SK-N-SH (cell line): ENCODE measurements at regions not wholly inside any gene's neighbourhood (a gene's known extent, or its start where the extent isn't known, plus 50 kb on each side); places are given as distances from the start of the nearest gene placed in this dataset.
A peak's percentile ranks its signal among the peaks of the same experiment; 100 is the strongest.

Source experiments
- CTCF ChIA-PET: fragments of 300-600, 350-600 bp; formaldehyde crosslinking; extraction: SDS; loops from one replicate; lab custom pipeline; 2021; lab: Yijun Ruan, JAX
- POLR2A ChIA-PET: fragments of 350-600 bp; sonication (Branson Sonifier 250); formaldehyde crosslinking; extraction: SDS; loops from one replicate; lab custom pipeline; 2020; ENCODE audit warnings: antibody characterized with exemption, inconsistent platforms; lab: Yijun Ruan, JAX
- DNase-seq: peaks from one replicate; pipeline ENCODE4 v3.0.0; 2012
- H2AFZ ChIP-seq: fragments of 200-600 bp; sonication (generic); 2 replicates; pipeline ENCODE4 v1.8.1; 2016; ENCODE audit warnings: antibody characterized with exemption, mild to moderate bottlenecking, low read depth
- H3F3A ChIP-seq: fragments of 200-600 bp; sonication (generic); replicated peaks from 2 replicates; pipeline ENCODE3; 2016; ENCODE audit warnings: antibody characterized with exemption, mild to moderate bottlenecking; ENCODE audit not compliant: insufficient read depth
- H3K27ac ChIP-seq, 2 experiments: fragments of 200-500 bp in 1 of 2; fragments of 200-600 bp in 1 of 2; sonication (Bioruptor generic) in 1 of 2; sonication (generic), shearing (Covaris generic) in 1 of 2; 2 replicates each; pipeline versions ENCODE4 v1.5.1 to v1.6.1; 2014 to 2016; ENCODE audit warnings: low read depth in 2 of 2, inconsistent platforms in 1 of 2, low read length in 1 of 2, mild to moderate bottlenecking in 1 of 2, mixed read lengths in 1 of 2
- H3K27me3 ChIP-seq: fragments of 200-600 bp; sonication (generic), shearing (Covaris generic); 2 replicates; pipeline ENCODE4 v1.6.1; 2016; ENCODE audit warnings: mixed run types; ENCODE audit not compliant: insufficient read depth
- H3K36me3 ChIP-seq, 2 experiments: fragments of 200-500 bp in 1 of 2; fragments of 200-600 bp in 1 of 2; sonication (Bioruptor generic) in 1 of 2; sonication (generic) in 1 of 2; replicated peaks in 1 of 2; 2 replicates each; pipeline versions ENCODE3 to v1.5.1; 2014 to 2016; ENCODE audit warnings: low read length in 1 of 2, mild to moderate bottlenecking in 1 of 2; ENCODE audit not compliant: insufficient read depth in 2 of 2, control insufficient read depth in 1 of 2
- H3K4me1 ChIP-seq, 2 experiments: fragments of 200-500 bp in 1 of 2; fragments of 200-600 bp in 1 of 2; sonication (Bioruptor generic) in 1 of 2; sonication (generic), shearing (Covaris generic) in 1 of 2; 2 replicates each; pipeline versions ENCODE4 v1.5.1 to v1.6.1; 2014 to 2016; ENCODE audit warnings: low read depth in 1 of 2, low read length in 1 of 2, mixed run types in 1 of 2; ENCODE audit not compliant: insufficient read depth in 2 of 2, control insufficient read depth in 1 of 2
- H3K4me2 ChIP-seq: fragments of 200-600 bp; sonication (generic), shearing (Covaris generic); 2 replicates; pipeline ENCODE4 v1.6.1; 2017; ENCODE audit warnings: mixed run types
- H3K4me3 ChIP-seq, 2 experiments: fragments of 200-500 bp in 1 of 2; fragments of 200-600 bp in 1 of 2; sonication (Bioruptor generic) in 1 of 2; sonication (generic), shearing (Covaris generic) in 1 of 2; 2 replicates each; pipeline versions ENCODE4 v1.5.1 to v1.8.1; 2014 to 2016; ENCODE audit warnings: low read depth in 2 of 2, inconsistent platforms in 1 of 2, low read length in 1 of 2, mild to moderate bottlenecking in 1 of 2, mixed read lengths in 1 of 2, moderate library complexity in 1 of 2
- H3K79me2 ChIP-seq: fragments of 200-600 bp; sonication (generic); 2 replicates; pipeline ENCODE4 v1.8.1; 2017; ENCODE audit warnings: mild to moderate bottlenecking; ENCODE audit not compliant: insufficient read depth
- H3K9ac ChIP-seq: fragments of 200-600 bp; sonication (generic); 2 replicates; pipeline ENCODE4 v1.6.1; 2017; ENCODE audit warnings: mixed run types
- H3K9me2 ChIP-seq: fragments of 200-600 bp; sonication (generic); 2 replicates; pipeline ENCODE4 v1.6.1; 2017; ENCODE audit warnings: mixed run types
- H3K9me3 ChIP-seq: fragments of 200-600 bp; sonication (generic); 2 replicates; pipeline ENCODE4 v1.6.1; 2017; ENCODE audit warnings: mixed run types, mild to moderate bottlenecking, moderate library complexity
- H4K20me1 ChIP-seq: fragments of 200-600 bp; sonication (generic); 2 replicates; pipeline ENCODE4 v1.6.1; 2017; ENCODE audit warnings: mild to moderate bottlenecking, mixed run types; ENCODE audit not compliant: insufficient read depth
- MXI1 ChIP-seq: IDR thresholded peaks from 2 replicates; pipeline ENCODE4 v1.6.1; 2012; ENCODE audit warnings: mild to moderate bottlenecking, low read depth, low read length, improper control_type of control experiment
- NRF1 ChIP-seq: IDR thresholded peaks from 2 replicates; pipeline ENCODE4 v1.6.1; 2012; ENCODE audit warnings: low read depth, mild to moderate bottlenecking, low read length
- RAD21 ChIP-seq: IDR thresholded peaks from 2 replicates; pipeline ENCODE4 v1.6.1; 2012; ENCODE audit warnings: mild to moderate bottlenecking, low read length
- RCOR1 ChIP-seq: fragments of 150-350 bp; IDR thresholded peaks from 2 replicates; pipeline ENCODE4 v1.6.1; 2017; ENCODE audit warnings: antibody characterized with exemption, low read length
- TCF12 ChIP-seq: IDR thresholded peaks from 2 replicates; pipeline ENCODE4 v1.4.0; 2012
- TEAD4 ChIP-seq: IDR thresholded peaks from 2 replicates; pipeline ENCODE4 v1.4.0; 2012; ENCODE audit warnings: mild to moderate bottlenecking, borderline replicate concordance; ENCODE audit not compliant: insufficient read depth
- WGBS: methylation state at CpG from one replicate; pipeline ENCODE4 v1.1.6; 2017; ENCODE audit warnings: low lambda C conversion rate; 5-methylcytosine and 5-hydroxymethylcytosine counted together
- TF ChIP-seq, protein P1 (sequence below): IDR thresholded peaks from 2 replicates; pipeline ENCODE4; 2012
- TF ChIP-seq, protein P2 (sequence below): IDR thresholded peaks from 2 replicates; pipeline ENCODE4 v1.6.1; 2012; ENCODE audit warnings: mild to moderate bottlenecking, low read depth, low read length, moderate library complexity
- TF ChIP-seq, protein P3 (sequence below): IDR thresholded peaks from 2 replicates; pipeline ENCODE4 v1.4.0; 2012; ENCODE audit warnings: low read depth, borderline replicate concordance
- TF ChIP-seq, protein P4 (sequence below): fragments of 150-350 bp; IDR thresholded peaks from 2 replicates; pipeline ENCODE4 v1.6.1; 2017; ENCODE audit warnings: antibody characterized with exemption, low read length, low read depth, borderline replicate concordance

DNA sequence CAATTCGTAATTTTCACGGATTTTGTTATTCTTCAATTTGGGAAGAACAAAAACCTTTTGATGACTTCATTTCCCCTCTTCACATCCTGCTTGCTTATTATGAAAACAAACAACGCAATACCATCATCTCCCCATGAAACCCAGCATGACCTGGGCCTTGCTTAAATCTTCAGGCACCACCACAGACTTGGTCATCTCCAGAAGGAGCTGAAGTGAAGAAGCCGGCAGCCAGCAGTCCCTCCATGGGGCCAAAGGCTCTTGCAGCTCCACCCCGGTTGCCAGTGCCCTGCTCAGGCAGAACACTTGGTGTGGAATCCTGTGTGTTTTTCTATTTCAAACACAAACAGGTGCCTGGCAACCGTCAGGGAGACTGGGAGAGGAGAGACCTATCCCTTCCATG lies 982.9 kb upstream of the TMEM132C start:
- Histone ChIP-seq H3K9ac (no peak overlapping the region), H3K9me3 (no peaks in the 10 kb centered on the region), H3K4me1 (peaks cover 0 to 11% of the 10 kb centered on the region in 2 experiments; a peak in 1 of 4 replicates), H3K9me2 (no peaks in the 10 kb centered on the region), H3K27ac (peak overlapping the region in 1 of 2 experiments; percentile 25; a peak in 1 of 4 replicates), H3K27me3 (no peaks in the 10 kb centered on the region), H3K79me2 (no peaks in the 10 kb centered on the region), H4K20me1 (no peaks in the 10 kb centered on the region), H3K4me3 (no peak overlapping the region), H3K4me2 (no peak overlapping the region), H3K36me3 (no peaks in the 10 kb centered on the region), H3F3A (no peaks in the 10 kb centered on the region), H2AFZ (no peak overlapping the region)
- DNase-seq = no peak
- CTCF ChIA-PET = interaction anchor here (1.9 to 2.4 kb wide), 3 partner anchors 9 to 175 kb away, joined by 5 to 13 read pairs (median 9); no protein-coding TSS in a partner anchor
- TF ChIP-seq, protein P1, sequence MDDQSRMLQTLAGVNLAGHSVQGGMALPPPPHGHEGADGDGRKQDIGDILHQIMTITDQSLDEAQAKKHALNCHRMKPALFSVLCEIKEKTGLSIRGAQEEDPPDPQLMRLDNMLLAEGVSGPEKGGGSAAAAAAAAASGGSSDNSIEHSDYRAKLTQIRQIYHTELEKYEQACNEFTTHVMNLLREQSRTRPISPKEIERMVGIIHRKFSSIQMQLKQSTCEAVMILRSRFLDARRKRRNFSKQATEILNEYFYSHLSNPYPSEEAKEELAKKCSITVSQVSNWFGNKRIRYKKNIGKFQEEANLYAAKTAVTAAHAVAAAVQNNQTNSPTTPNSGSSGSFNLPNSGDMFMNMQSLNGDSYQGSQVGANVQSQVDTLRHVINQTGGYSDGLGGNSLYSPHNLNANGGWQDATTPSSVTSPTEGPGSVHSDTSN = no peak
- TF ChIP-seq RCOR1 (no peak), MXI1 (no peak), NRF1 (no peak), RAD21 (no peak), TEAD4 (no peak), TCF12 (no peak)
- TF ChIP-seq, protein P2, sequence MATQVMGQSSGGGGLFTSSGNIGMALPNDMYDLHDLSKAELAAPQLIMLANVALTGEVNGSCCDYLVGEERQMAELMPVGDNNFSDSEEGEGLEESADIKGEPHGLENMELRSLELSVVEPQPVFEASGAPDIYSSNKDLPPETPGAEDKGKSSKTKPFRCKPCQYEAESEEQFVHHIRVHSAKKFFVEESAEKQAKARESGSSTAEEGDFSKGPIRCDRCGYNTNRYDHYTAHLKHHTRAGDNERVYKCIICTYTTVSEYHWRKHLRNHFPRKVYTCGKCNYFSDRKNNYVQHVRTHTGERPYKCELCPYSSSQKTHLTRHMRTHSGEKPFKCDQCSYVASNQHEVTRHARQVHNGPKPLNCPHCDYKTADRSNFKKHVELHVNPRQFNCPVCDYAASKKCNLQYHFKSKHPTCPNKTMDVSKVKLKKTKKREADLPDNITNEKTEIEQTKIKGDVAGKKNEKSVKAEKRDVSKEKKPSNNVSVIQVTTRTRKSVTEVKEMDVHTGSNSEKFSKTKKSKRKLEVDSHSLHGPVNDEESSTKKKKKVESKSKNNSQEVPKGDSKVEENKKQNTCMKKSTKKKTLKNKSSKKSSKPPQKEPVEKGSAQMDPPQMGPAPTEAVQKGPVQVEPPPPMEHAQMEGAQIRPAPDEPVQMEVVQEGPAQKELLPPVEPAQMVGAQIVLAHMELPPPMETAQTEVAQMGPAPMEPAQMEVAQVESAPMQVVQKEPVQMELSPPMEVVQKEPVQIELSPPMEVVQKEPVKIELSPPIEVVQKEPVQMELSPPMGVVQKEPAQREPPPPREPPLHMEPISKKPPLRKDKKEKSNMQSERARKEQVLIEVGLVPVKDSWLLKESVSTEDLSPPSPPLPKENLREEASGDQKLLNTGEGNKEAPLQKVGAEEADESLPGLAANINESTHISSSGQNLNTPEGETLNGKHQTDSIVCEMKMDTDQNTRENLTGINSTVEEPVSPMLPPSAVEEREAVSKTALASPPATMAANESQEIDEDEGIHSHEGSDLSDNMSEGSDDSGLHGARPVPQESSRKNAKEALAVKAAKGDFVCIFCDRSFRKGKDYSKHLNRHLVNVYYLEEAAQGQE = no peak
- TF ChIP-seq, protein P3, sequence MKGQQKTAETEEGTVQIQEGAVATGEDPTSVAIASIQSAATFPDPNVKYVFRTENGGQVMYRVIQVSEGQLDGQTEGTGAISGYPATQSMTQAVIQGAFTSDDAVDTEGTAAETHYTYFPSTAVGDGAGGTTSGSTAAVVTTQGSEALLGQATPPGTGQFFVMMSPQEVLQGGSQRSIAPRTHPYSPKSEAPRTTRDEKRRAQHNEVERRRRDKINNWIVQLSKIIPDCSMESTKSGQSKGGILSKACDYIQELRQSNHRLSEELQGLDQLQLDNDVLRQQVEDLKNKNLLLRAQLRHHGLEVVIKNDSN = no peak
- TF ChIP-seq, protein P4, sequence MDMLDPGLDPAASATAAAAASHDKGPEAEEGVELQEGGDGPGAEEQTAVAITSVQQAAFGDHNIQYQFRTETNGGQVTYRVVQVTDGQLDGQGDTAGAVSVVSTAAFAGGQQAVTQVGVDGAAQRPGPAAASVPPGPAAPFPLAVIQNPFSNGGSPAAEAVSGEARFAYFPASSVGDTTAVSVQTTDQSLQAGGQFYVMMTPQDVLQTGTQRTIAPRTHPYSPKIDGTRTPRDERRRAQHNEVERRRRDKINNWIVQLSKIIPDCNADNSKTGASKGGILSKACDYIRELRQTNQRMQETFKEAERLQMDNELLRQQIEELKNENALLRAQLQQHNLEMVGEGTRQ = no peak
- 18% methylated on average over 6 of the region's 6 CpGs for WGBS
- POLR2A ChIA-PET = no interaction called here
